ENCODE measurements at regions not wholly inside any gene's neighbourhood (a gene's known extent, or its start where the extent isn't known, plus 50 kb on each side); places are given as distances from the start of the nearest gene placed in this dataset.

GRCh38 chr13:90752070-90752469, 595.4 kb upstream of the MIR17HG start:
- Histone ChIP-seq H3K4me1 (ENCODE audit: control insufficient read depth in 2 of 2, insufficient read depth in 2 of 2, low read length in 2 of 2) (no peaks in the 10 kb centered on the region), H3K9me3 (ENCODE audit: control insufficient read depth in 2 of 2, insufficient read depth in 1 of 2, low read length in 1 of 2) (peaks cover 0 to 3% of the 10 kb centered on the region in 2 donors), H3K27ac (ENCODE audit: low read depth in 1 of 2, low read length in 1 of 2) (no peak overlapping the region), H3K36me3 (ENCODE audit: control insufficient read depth in 2 of 2, insufficient read depth in 2 of 2, low read length in 1 of 2) (no peaks in the 10 kb centered on the region), H3K27me3 (ENCODE audit: control insufficient read depth in 2 of 2, insufficient read depth in 1 of 2, low read length in 1 of 2) (no peaks in the 10 kb centered on the region), H3K4me3 (ENCODE audit: low read length in 2 of 2) (no peak overlapping the region)
- 91% methylated on average over 1 of the region's 1 CpG for WGBS
- DNase-seq (ENCODE audit: low read depth in 6 of 9, low spot score in 9 of 9): no peak

DNA sequence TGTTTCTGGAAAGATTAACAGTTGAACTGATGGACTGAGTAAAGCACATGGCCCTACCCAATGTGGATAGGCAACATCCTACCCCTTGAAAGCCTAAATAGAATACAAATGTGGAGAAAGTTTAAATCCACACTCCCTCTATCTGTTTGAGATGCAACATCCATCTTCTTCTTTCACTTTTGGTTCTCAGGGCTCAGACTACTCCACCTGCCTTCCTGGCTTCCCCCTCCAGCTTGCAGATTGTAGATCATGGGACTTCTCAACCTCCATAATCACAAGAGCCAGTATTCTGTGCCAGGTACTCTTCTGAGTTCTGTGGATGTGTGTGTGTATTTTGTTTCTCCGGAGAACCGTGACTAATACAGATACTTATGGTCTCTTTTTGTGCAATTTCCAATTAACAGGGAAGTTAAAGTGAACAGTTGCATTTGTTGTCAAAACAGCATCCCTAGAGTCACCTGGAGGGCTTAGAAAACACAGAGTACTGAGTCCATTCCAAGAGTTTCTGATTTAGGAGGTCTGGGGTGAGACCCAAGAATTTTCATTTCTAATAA, 590.3 kb upstream of the MIR17HG start:
- no peak for DNase-seq (ENCODE audit: low read depth in 6 of 9, low spot score in 9 of 9)
- no peaks in the 10 kb centered on the region for H3K4me1 ChIP-seq (ENCODE audit: control insufficient read depth in 2 of 2, insufficient read depth in 2 of 2, low read length in 2 of 2)
- 95% methylated on average over 2 of the region's 2 CpGs for WGBS
- no peak overlapping the region for H3K27ac ChIP-seq (ENCODE audit: low read depth in 1 of 2, low read length in 1 of 2)
- H3K4me3 ChIP-seq (ENCODE audit: low read length in 2 of 2): no peak overlapping the region
- no peaks in the 10 kb centered on the region for H3K27me3 ChIP-seq (ENCODE audit: control insufficient read depth in 2 of 2, insufficient read depth in 1 of 2, low read length in 1 of 2)
- H3K36me3 ChIP-seq (ENCODE audit: control insufficient read depth in 2 of 2, insufficient read depth in 2 of 2, low read length in 1 of 2): no peaks in the 10 kb centered on the region
- no peaks in the 10 kb centered on the region for H3K9me3 ChIP-seq (ENCODE audit: control insufficient read depth in 2 of 2, insufficient read depth in 1 of 2, low read length in 1 of 2)

GRCh38 chr13:90760639-90761038, 586.8 kb upstream of the MIR17HG start:
- H3K27me3 ChIP-seq (ENCODE audit: control insufficient read depth in 2 of 2, insufficient read depth in 1 of 2, low read length in 1 of 2): no peaks in the 10 kb centered on the region
- H3K4me3 ChIP-seq (ENCODE audit: low read length in 2 of 2): no peak overlapping the region
- H3K4me1 ChIP-seq (ENCODE audit: control insufficient read depth in 2 of 2, insufficient read depth in 2 of 2, low read length in 2 of 2): no peaks in the 10 kb centered on the region
- no peak overlapping the region for H3K27ac ChIP-seq (ENCODE audit: low read depth in 1 of 2, low read length in 1 of 2)
- 81% methylated on average over 1 of the region's 1 CpG for WGBS
- H3K9me3 ChIP-seq (ENCODE audit: control insufficient read depth in 2 of 2, insufficient read depth in 1 of 2, low read length in 1 of 2): no peaks in the 10 kb centered on the region
- H3K36me3 ChIP-seq (ENCODE audit: control insufficient read depth in 2 of 2, insufficient read depth in 2 of 2, low read length in 1 of 2): no peaks in the 10 kb centered on the region
- no peak for DNase-seq (ENCODE audit: low read depth in 6 of 9, low spot score in 9 of 9)

DNA sequence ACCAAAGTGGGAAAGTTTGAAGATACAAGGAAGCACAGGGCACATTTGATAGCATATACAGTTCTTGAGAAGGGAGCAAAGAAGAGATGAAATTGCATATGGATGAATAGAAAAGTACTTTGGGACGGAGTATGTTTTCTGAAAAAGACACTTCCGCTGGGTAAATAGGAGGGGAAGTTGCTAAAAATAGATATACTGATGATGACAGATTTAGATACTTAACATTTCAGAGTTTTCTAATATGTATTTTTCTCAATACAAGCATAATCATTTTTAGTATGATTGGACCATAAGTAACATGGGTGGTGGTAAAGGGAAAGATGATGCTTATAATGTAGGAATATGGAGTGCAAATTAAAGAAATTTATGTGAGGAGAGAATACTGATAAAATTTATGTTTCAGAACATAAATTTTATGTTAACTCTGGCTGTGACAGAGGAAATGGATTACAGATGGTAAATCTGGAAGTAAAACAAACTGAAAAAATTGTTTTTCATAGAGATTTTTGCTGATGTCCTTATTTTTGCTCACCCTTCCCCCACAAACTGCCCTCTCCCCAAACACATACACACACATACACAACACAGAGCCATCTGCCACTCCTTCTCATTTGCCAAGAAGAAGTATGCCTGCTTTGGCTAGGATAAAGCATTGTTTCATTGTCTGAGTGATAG, 583.9 kb upstream of the MIR17HG start:
- WGBS: 28% methylated on average over 2 of the region's 2 CpGs
- DNase-seq (ENCODE audit: low read depth in 6 of 9, low spot score in 9 of 9): no peak

DNA sequence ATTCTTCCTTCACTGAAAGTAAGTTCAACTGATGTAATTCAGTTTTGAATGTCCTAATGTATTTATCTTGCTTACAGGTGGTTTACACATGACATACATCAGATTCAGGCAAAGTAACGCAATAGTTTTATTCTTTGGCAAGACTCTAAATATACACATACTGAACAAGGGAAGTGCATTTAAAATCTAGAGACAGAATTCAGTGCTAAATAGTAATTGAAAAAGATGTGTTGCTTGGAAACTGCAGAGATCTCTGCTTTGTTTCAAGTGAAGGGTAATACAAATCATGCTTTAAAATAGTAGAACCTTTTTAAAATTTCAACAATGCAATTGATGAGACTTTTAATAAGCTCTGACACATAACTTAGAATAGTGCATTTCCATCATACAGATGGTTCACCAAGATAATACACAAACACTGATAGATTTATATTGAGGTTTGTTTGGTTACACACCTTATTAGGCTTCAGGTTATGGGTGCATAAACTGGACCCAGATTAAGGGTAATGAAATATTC, 581.0 kb upstream of the MIR17HG start:
- no peak for DNase-seq (ENCODE audit: low read depth in 6 of 9, low spot score in 9 of 9)

More for the DNA sequence above, 583.9 kb upstream of the MIR17HG start:
- Histone ChIP-seq H3K27ac (ENCODE audit: low read depth in 1 of 2, low read length in 1 of 2) (no peak overlapping the region), H3K4me1 (ENCODE audit: control insufficient read depth in 2 of 2, insufficient read depth in 2 of 2, low read length in 2 of 2) (no peaks in the 10 kb centered on the region), H3K4me3 (ENCODE audit: low read length in 2 of 2) (no peak overlapping the region), H3K27me3 (ENCODE audit: control insufficient read depth in 2 of 2, insufficient read depth in 1 of 2, low read length in 1 of 2) (no peaks in the 10 kb centered on the region), H3K9me3 (ENCODE audit: control insufficient read depth in 2 of 2, insufficient read depth in 1 of 2, low read length in 1 of 2) (no peaks in the 10 kb centered on the region), H3K36me3 (ENCODE audit: control insufficient read depth in 2 of 2, insufficient read depth in 2 of 2, low read length in 1 of 2) (no peaks in the 10 kb centered on the region)

GRCh38 chr13:90768116-90768515, 579.4 kb upstream of the MIR17HG start:
- Histone ChIP-seq H3K36me3 (ENCODE audit: control insufficient read depth in 2 of 2, insufficient read depth in 2 of 2, low read length in 1 of 2) (no peaks in the 10 kb centered on the region), H3K27me3 (ENCODE audit: control insufficient read depth in 2 of 2, insufficient read depth in 1 of 2, low read length in 1 of 2) (no peaks in the 10 kb centered on the region), H3K4me1 (ENCODE audit: control insufficient read depth in 2 of 2, insufficient read depth in 2 of 2, low read length in 2 of 2) (no peaks in the 10 kb centered on the region), H3K9me3 (ENCODE audit: control insufficient read depth in 2 of 2, insufficient read depth in 1 of 2, low read length in 1 of 2) (no peaks in the 10 kb centered on the region), H3K4me3 (ENCODE audit: low read length in 2 of 2) (no peak overlapping the region), H3K27ac (ENCODE audit: low read depth in 1 of 2, low read length in 1 of 2) (no peak overlapping the region)
- 72% methylated on average over 3 of the region's 3 CpGs for WGBS
- DNase-seq (ENCODE audit: low read depth in 6 of 9, low spot score in 9 of 9): no peak

More for the DNA sequence above, 581.0 kb upstream of the MIR17HG start:
- no peaks in the 10 kb centered on the region for H3K9me3 ChIP-seq (ENCODE audit: control insufficient read depth in 2 of 2, insufficient read depth in 1 of 2, low read length in 1 of 2)
- H3K4me1 ChIP-seq (ENCODE audit: control insufficient read depth in 2 of 2, insufficient read depth in 2 of 2, low read length in 2 of 2): no peaks in the 10 kb centered on the region
- WGBS: 87% methylated on average over 1 of the region's 1 CpG
- no peaks in the 10 kb centered on the region for H3K27me3 ChIP-seq (ENCODE audit: control insufficient read depth in 2 of 2, insufficient read depth in 1 of 2, low read length in 1 of 2)
- H3K27ac ChIP-seq (ENCODE audit: low read depth in 1 of 2, low read length in 1 of 2): no peak overlapping the region
- H3K36me3 ChIP-seq (ENCODE audit: control insufficient read depth in 2 of 2, insufficient read depth in 2 of 2, low read length in 1 of 2): no peaks in the 10 kb centered on the region
- no peak overlapping the region for H3K4me3 ChIP-seq (ENCODE audit: low read length in 2 of 2)

GRCh38 chr13:90769387-90769786, 578.1 kb upstream of the MIR17HG start:
- 91% methylated on average over 3 of the region's 3 CpGs for WGBS
- no peak overlapping the region for H3K4me3 ChIP-seq (ENCODE audit: low read length in 2 of 2)
- no peak for DNase-seq (ENCODE audit: low read depth in 6 of 9, low spot score in 9 of 9)
- H3K9me3 ChIP-seq (ENCODE audit: control insufficient read depth in 2 of 2, insufficient read depth in 1 of 2, low read length in 1 of 2): no peaks in the 10 kb centered on the region
- H3K27ac ChIP-seq (ENCODE audit: low read depth in 1 of 2, low read length in 1 of 2): no peak overlapping the region
- no peaks in the 10 kb centered on the region for H3K27me3 ChIP-seq (ENCODE audit: control insufficient read depth in 2 of 2, insufficient read depth in 1 of 2, low read length in 1 of 2)
- no peaks in the 10 kb centered on the region for H3K4me1 ChIP-seq (ENCODE audit: control insufficient read depth in 2 of 2, insufficient read depth in 2 of 2, low read length in 2 of 2)
- H3K36me3 ChIP-seq (ENCODE audit: control insufficient read depth in 2 of 2, insufficient read depth in 2 of 2, low read length in 1 of 2): no peaks in the 10 kb centered on the region

DNA sequence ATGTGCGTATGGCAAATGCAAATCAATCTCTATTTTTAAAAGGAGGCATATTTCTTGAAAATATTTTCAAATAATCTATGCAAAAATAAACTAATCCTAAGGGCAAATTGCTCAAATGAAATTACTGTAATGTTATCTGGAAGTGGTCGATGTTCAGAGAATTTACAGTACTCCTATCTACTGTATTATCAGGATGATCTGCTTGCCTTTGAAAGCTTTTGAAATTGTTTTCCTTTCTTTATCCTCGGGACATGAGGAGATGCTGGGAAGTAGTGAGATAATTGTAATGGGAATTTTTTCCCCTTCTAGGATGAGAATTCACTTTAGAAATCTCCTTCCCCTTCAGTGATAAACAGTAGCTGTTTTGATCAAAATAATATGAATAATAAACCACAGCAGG, 577.2 kb upstream of the MIR17HG start:
- Histone ChIP-seq H3K9me3 (ENCODE audit: control insufficient read depth in 2 of 2, insufficient read depth in 1 of 2, low read length in 1 of 2) (no peaks in the 10 kb centered on the region), H3K4me1 (ENCODE audit: control insufficient read depth in 2 of 2, insufficient read depth in 2 of 2, low read length in 2 of 2) (no peaks in the 10 kb centered on the region), H3K27me3 (ENCODE audit: control insufficient read depth in 2 of 2, insufficient read depth in 1 of 2, low read length in 1 of 2) (no peaks in the 10 kb centered on the region), H3K36me3 (ENCODE audit: control insufficient read depth in 2 of 2, insufficient read depth in 2 of 2, low read length in 1 of 2) (no peaks in the 10 kb centered on the region), H3K4me3 (ENCODE audit: low read length in 2 of 2) (no peak overlapping the region), H3K27ac (ENCODE audit: low read depth in 1 of 2, low read length in 1 of 2) (no peak overlapping the region)
- no peak for DNase-seq (ENCODE audit: low read depth in 6 of 9, low spot score in 9 of 9)
- WGBS: 90% methylated on average over 3 of the region's 3 CpGs

GRCh38 chr13:90773681-90774080, 573.8 kb upstream of the MIR17HG start:
- no peak for DNase-seq (ENCODE audit: low read depth in 6 of 9, low spot score in 9 of 9)
- H3K27me3 ChIP-seq (ENCODE audit: control insufficient read depth in 2 of 2, insufficient read depth in 1 of 2, low read length in 1 of 2): no peaks in the 10 kb centered on the region
- no peaks in the 10 kb centered on the region for H3K9me3 ChIP-seq (ENCODE audit: control insufficient read depth in 2 of 2, insufficient read depth in 1 of 2, low read length in 1 of 2)

More at GRCh38 chr13:90773681-90774080, 573.8 kb upstream of the MIR17HG start:
- no peaks in the 10 kb centered on the region for H3K36me3 ChIP-seq (ENCODE audit: control insufficient read depth in 2 of 2, insufficient read depth in 2 of 2, low read length in 1 of 2)
- H3K4me1 ChIP-seq (ENCODE audit: control insufficient read depth in 2 of 2, insufficient read depth in 2 of 2, low read length in 2 of 2): no peaks in the 10 kb centered on the region
- no peak overlapping the region for H3K4me3 ChIP-seq (ENCODE audit: low read length in 2 of 2)
- no peak overlapping the region for H3K27ac ChIP-seq (ENCODE audit: low read depth in 1 of 2, low read length in 1 of 2)

Measured in thymus (tissue), 11 donors.